WTC11 (cell line): ENCODE measurements at regions not wholly inside any gene's neighbourhood (a gene's known extent, or its start where the extent isn't known, plus 50 kb on each side); places are given as distances from the start of the nearest gene placed in this dataset.

ENCODE experiments used
- ATAC-seq: fragments of 200-7000 bp; cut with Tn5 transposase; 2 replicates; pipeline ENCODE4 v1.10.0; 2021; ENCODE audit warnings: mild to moderate bottlenecking, moderate library complexity
- CTCF ChIA-PET: fragments of 300-600 bp; sonication (Branson Sonifier 250); formaldehyde crosslinking; loops from one replicate; lab custom pipeline; 2021; ENCODE audit warnings: antibody characterized with exemption; lab: Charles Lee
- POLR2A ChIA-PET: fragments of 350-600 bp; sonication (Branson Sonifier 250); formaldehyde crosslinking; loops from one replicate; lab custom pipeline; 2021; ENCODE audit warnings: antibody characterized with exemption; lab: Charles Lee
- DNase-seq: peaks from one replicate; pipeline ENCODE4 v3.0.0; 2021; ENCODE audit warnings: low spot score
- H3K27ac Mint-ChIP-seq: 2 replicates; pipeline ENCODE4 v1.8.0; 2021; ENCODE audit warnings: mixed read lengths
- H3K27me3 Mint-ChIP-seq: 2 replicates; pipeline ENCODE4 v1.8.0; 2021; ENCODE audit warnings: low read depth, mild to moderate bottlenecking, moderate library complexity, mixed read lengths
- H3K36me3 Mint-ChIP-seq: 2 replicates; pipeline ENCODE4 v1.8.0; 2021; ENCODE audit warnings: mixed read lengths
- H3K4me1 Mint-ChIP-seq: 2 replicates; pipeline ENCODE4 v1.8.0; 2022; ENCODE audit warnings: mixed read lengths
- H3K4me3 Mint-ChIP-seq: 2 replicates; pipeline ENCODE4 v1.8.0; 2021; ENCODE audit warnings: mild to moderate bottlenecking, moderate library complexity, mixed read lengths
- H3K9me3 Mint-ChIP-seq: 2 replicates; pipeline ENCODE4 v1.8.0; 2021; ENCODE audit warnings: mixed read lengths
- E2F5 ChIP-seq: sonication (generic); formaldehyde crosslinking; IDR thresholded peaks from 2 replicates; pipeline ENCODE4 v1.8.1; 2022; ENCODE audit warnings: mild to moderate bottlenecking, moderate library complexity, missing genetic modification reagents
- EMX1 ChIP-seq: fragments of 250-450 bp; sonication (Bioruptor Pico); IDR thresholded peaks from 2 replicates; pipeline ENCODE4 v1.8.0; 2021; ENCODE audit warnings: mild to moderate bottlenecking
- ERG ChIP-seq: fragments of 250-450 bp; sonication (Bioruptor Pico); IDR thresholded peaks from 2 replicates; pipeline ENCODE4 v1.8.0; 2021; ENCODE audit warnings: mild to moderate bottlenecking
- HMGA2 ChIP-seq: fragments of 250-450 bp; sonication (Bioruptor Pico); IDR thresholded peaks from 2 replicates; pipeline ENCODE4 v1.4.0; 2021; ENCODE audit warnings: mild to moderate bottlenecking, moderate library complexity
- IRF2 ChIP-seq: sonication (generic); formaldehyde crosslinking; IDR thresholded peaks from 2 replicates; pipeline ENCODE4 v1.8.0; 2022; ENCODE audit warnings: low read depth, missing genetic modification reagents, borderline replicate concordance
- JAZF1 ChIP-seq: fragments of 250-450 bp; sonication (Bioruptor Pico); IDR thresholded peaks from 2 replicates; pipeline ENCODE4 v1.9.0; 2021; ENCODE audit warnings: moderate library complexity, mild to moderate bottlenecking, inconsistent platforms
- MLX ChIP-seq: sonication (generic); formaldehyde crosslinking; IDR thresholded peaks from 2 replicates; pipeline ENCODE4 v1.8.1; 2023; ENCODE audit warnings: mild to moderate bottlenecking, missing genetic modification reagents, moderate library complexity
- TP53 ChIP-seq: sonication (generic); formaldehyde crosslinking; IDR thresholded peaks from 2 replicates; pipeline ENCODE4 v1.8.1; 2023; ENCODE audit warnings: mild to moderate bottlenecking, missing genetic modification reagents
- ZNF219 ChIP-seq: sonication (generic); formaldehyde crosslinking; IDR thresholded peaks from 2 replicates; pipeline ENCODE4 v1.8.0; 2023; ENCODE audit warnings: missing genetic modification reagents, mild to moderate bottlenecking, borderline replicate concordance
- TF ChIP-seq, protein P1 (sequence below): fragments of 250-450 bp; sonication (Bioruptor Pico); IDR thresholded peaks from 2 replicates; pipeline ENCODE4 v1.9.0; 2021; ENCODE audit warnings: mild to moderate bottlenecking, borderline replicate concordance
- TF ChIP-seq, protein P2 (sequence below): fragments of 250-450 bp; sonication (Bioruptor Pico); conservative IDR thresholded peaks from 2 replicates; pipeline ENCODE4 v1.9.0; 2021; ENCODE audit warnings: mild to moderate bottlenecking
- TF ChIP-seq, protein P3 (sequence below): sonication (generic); formaldehyde crosslinking; IDR thresholded peaks from 2 replicates; pipeline ENCODE4 v1.8.1; 2023; ENCODE audit warnings: mild to moderate bottlenecking, missing genetic modification reagents, borderline replicate concordance

GRCh38 chr6:16069222-16069621, 59.7 kb upstream of the MYLIP start (continued):
- TF ChIP-seq ERG (CRISPR knock-in tag) (no peak), TP53 (no peak), JAZF1 (no peak), ZNF219 (CRISPR knock-in tag) (no peak)

- CTCF ChIA-PET, result interaction anchor here (0.6 kb wide), 1 partner anchor 98 kb away, joined by 3 read pairs; no protein-coding TSS in a partner anchor
Observed at GRCh38 chr6:16067568-16067967, 61.3 kb upstream of the MYLIP start.

More at GRCh38 chr6:16067568-16067967, 61.3 kb upstream of the MYLIP start:
- TF ChIP-seq, protein P1, sequence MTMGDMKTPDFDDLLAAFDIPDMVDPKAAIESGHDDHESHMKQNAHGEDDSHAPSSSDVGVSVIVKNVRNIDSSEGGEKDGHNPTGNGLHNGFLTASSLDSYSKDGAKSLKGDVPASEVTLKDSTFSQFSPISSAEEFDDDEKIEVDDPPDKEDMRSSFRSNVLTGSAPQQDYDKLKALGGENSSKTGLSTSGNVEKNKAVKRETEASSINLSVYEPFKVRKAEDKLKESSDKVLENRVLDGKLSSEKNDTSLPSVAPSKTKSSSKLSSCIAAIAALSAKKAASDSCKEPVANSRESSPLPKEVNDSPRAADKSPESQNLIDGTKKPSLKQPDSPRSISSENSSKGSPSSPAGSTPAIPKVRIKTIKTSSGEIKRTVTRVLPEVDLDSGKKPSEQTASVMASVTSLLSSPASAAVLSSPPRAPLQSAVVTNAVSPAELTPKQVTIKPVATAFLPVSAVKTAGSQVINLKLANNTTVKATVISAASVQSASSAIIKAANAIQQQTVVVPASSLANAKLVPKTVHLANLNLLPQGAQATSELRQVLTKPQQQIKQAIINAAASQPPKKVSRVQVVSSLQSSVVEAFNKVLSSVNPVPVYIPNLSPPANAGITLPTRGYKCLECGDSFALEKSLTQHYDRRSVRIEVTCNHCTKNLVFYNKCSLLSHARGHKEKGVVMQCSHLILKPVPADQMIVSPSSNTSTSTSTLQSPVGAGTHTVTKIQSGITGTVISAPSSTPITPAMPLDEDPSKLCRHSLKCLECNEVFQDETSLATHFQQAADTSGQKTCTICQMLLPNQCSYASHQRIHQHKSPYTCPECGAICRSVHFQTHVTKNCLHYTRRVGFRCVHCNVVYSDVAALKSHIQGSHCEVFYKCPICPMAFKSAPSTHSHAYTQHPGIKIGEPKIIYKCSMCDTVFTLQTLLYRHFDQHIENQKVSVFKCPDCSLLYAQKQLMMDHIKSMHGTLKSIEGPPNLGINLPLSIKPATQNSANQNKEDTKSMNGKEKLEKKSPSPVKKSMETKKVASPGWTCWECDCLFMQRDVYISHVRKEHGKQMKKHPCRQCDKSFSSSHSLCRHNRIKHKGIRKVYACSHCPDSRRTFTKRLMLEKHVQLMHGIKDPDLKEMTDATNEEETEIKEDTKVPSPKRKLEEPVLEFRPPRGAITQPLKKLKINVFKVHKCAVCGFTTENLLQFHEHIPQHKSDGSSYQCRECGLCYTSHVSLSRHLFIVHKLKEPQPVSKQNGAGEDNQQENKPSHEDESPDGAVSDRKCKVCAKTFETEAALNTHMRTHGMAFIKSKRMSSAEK (CRISPR knock-in tag), result no peak
- TF ChIP-seq EMX1 (CRISPR knock-in tag) (no peak), MLX (CRISPR knock-in tag) (no peak), HMGA2 (CRISPR knock-in tag) (no peak), IRF2 (CRISPR knock-in tag) (no peak), E2F5 (no peak)
- TF ChIP-seq, protein P2, sequence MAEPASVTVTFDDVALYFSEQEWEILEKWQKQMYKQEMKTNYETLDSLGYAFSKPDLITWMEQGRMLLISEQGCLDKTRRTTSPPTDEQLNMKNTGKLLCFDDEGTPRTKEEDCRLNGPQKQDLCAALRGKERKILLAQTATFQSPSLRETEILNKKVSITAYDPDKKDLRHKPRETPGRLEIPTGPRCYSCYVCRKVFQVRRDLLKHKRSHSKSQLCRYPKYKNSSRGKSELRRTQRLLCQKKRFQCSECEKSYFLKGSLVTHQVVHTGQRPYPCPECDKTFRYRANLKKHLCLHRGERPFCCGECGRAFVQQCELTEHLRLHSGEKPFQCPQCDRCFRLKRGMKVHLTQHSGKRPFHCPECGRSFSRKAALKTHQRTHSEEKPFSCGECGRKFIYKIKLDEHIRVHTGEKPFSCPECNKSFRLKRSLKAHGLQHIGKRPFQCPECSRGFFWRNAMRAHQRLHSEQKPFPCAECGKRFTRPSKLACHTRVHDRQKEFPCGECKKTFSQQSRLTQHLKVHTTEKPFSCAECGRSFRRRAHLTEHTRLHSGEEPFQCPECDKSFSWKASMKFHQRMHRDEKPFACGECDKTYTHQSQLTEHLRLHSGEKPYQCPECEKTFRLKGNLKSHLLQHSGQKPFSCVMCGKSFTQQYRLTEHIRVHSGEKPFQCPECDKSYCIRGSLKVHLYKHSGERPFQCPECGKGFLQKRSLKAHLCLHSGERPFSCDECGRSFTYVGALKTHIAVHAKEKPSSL (CRISPR knock-in tag), result no peak
- TF ChIP-seq, protein P3, sequence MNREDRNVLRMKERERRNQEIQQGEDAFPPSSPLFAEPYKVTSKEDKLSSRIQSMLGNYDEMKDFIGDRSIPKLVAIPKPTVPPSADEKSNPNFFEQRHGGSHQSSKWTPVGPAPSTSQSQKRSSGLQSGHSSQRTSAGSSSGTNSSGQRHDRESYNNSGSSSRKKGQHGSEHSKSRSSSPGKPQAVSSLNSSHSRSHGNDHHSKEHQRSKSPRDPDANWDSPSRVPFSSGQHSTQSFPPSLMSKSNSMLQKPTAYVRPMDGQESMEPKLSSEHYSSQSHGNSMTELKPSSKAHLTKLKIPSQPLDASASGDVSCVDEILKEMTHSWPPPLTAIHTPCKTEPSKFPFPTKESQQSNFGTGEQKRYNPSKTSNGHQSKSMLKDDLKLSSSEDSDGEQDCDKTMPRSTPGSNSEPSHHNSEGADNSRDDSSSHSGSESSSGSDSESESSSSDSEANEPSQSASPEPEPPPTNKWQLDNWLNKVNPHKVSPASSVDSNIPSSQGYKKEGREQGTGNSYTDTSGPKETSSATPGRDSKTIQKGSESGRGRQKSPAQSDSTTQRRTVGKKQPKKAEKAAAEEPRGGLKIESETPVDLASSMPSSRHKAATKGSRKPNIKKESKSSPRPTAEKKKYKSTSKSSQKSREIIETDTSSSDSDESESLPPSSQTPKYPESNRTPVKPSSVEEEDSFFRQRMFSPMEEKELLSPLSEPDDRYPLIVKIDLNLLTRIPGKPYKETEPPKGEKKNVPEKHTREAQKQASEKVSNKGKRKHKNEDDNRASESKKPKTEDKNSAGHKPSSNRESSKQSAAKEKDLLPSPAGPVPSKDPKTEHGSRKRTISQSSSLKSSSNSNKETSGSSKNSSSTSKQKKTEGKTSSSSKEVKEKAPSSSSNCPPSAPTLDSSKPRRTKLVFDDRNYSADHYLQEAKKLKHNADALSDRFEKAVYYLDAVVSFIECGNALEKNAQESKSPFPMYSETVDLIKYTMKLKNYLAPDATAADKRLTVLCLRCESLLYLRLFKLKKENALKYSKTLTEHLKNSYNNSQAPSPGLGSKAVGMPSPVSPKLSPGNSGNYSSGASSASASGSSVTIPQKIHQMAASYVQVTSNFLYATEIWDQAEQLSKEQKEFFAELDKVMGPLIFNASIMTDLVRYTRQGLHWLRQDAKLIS (CRISPR knock-in tag), result no peak
- Mint-ChIP-seq H3K4me3 (no peak overlapping the region), H3K27me3 (no peaks in the 10 kb centered on the region), H3K9me3 (0 out of 2 replicates have a peak, but pooled peaks cover 4% of the 10 kb centered on the region), H3K27ac (no peak overlapping the region), H3K4me1 (peaks cover 32% of the 10 kb centered on the region), H3K36me3 (no peaks in the 10 kb centered on the region)
- DNase-seq (no peak), ATAC-seq (no peak)
- POLR2A ChIA-PET, result no interaction called here
